GM23338 (cell line): ENCODE measurements at regions not wholly inside any gene's neighbourhood (a gene's known extent, or its start where the extent isn't known, plus 50 kb on each side); places are given as distances from the start of the nearest gene placed in this dataset.

ENCODE experiments used
- ATAC-seq: fragments of 200-7000 bp; cut with Tn5 transposase; 3 replicates; pipeline ENCODE4 v1.9.1; 2020
- DNase-seq: peaks from one replicate; pipeline ENCODE4 v3.0.0-alpha.2; 2015; ENCODE audit warnings: low spot score
- H2AFZ ChIP-seq: fragments of 200-600 bp; sonication (generic); 2 replicates; pipeline ENCODE4 v1.8.0; 2016; ENCODE audit warnings: antibody characterized with exemption, mild to moderate bottlenecking, moderate library complexity
- H3F3A ChIP-seq: fragments of 200-600 bp; sonication (generic); replicated peaks from 2 replicates; pipeline ENCODE4 v1.8.0; 2017; ENCODE audit warnings: antibody characterized with exemption, mixed run types, low read depth
- H3K27ac ChIP-seq: fragments of 200-600 bp; sonication (generic); 2 replicates; pipeline ENCODE4 v1.6.1; 2016; ENCODE audit warnings: low read depth
- H3K27me3 ChIP-seq: fragments of 200-600 bp; sonication (generic); 2 replicates; pipeline ENCODE4 v1.8.0; 2016; ENCODE audit warnings: mild to moderate bottlenecking, mixed run types, moderate library complexity; ENCODE audit not compliant: insufficient read depth
- H3K36me3 ChIP-seq: fragments of 200-600 bp; sonication (generic); 2 replicates; pipeline ENCODE4 v1.8.0; 2016; ENCODE audit warnings: mild to moderate bottlenecking; ENCODE audit not compliant: insufficient read depth
- H3K4me1 ChIP-seq: fragments of 200-600 bp; sonication (generic); 2 replicates; pipeline ENCODE4 v1.8.0; 2016; ENCODE audit warnings: mild to moderate bottlenecking, moderate library complexity; ENCODE audit not compliant: insufficient read depth
- H3K4me2 ChIP-seq: fragments of 200-600 bp; sonication (generic); 2 replicates; pipeline ENCODE4 v1.7.1; 2017; ENCODE audit warnings: mixed run types
- H3K4me3 ChIP-seq: fragments of 200-600 bp; sonication (generic); 2 replicates; pipeline ENCODE4 v1.6.1; 2016; ENCODE audit warnings: mixed run types
- H3K79me2 ChIP-seq: fragments of 200-600 bp; sonication (generic); replicated peaks from 2 replicates; pipeline ENCODE4 v1.8.0; 2017; ENCODE audit warnings: mild to moderate bottlenecking; ENCODE audit not compliant: insufficient read depth
- H3K9me2 ChIP-seq: fragments of 200-600 bp; sonication (generic); 2 replicates; pipeline ENCODE4 v1.8.0; 2017; ENCODE audit not compliant: insufficient read depth
- H4K20me1 ChIP-seq: fragments of 200-600 bp; sonication (generic); replicated peaks from 2 replicates; pipeline ENCODE4 v1.8.0; 2017; ENCODE audit warnings: mild to moderate bottlenecking; ENCODE audit not compliant: insufficient read depth
- H3K27ac Mint-ChIP-seq: 2 replicates; pipeline ENCODE4 v1.8.0; 2020; ENCODE audit warnings: inconsistent platforms, mild to moderate bottlenecking, moderate library complexity, mixed read lengths
- H3K27me3 Mint-ChIP-seq: 3 replicates; pipeline ENCODE4 v1.8.0; 2022; ENCODE audit warnings: low read depth, mild to moderate bottlenecking, moderate library complexity, mixed read lengths, inconsistent platforms; ENCODE audit not compliant: insufficient read depth, poor library complexity
- H3K36me3 Mint-ChIP-seq: 3 replicates; pipeline ENCODE4 v1.8.0; 2021; ENCODE audit warnings: low read depth, mild to moderate bottlenecking, inconsistent platforms, moderate library complexity, mixed read lengths
- H3K4me1 Mint-ChIP-seq: 3 replicates; pipeline ENCODE4 v1.8.0; 2020; ENCODE audit warnings: mild to moderate bottlenecking, inconsistent platforms, mixed read lengths
- H3K4me3 Mint-ChIP-seq: 3 replicates; pipeline ENCODE4 v1.8.0; 2021; ENCODE audit warnings: moderate library complexity, mild to moderate bottlenecking, inconsistent platforms, mixed read lengths
- H3K9me3 Mint-ChIP-seq: 3 replicates; pipeline ENCODE4 v1.8.0; 2020; ENCODE audit warnings: moderate library complexity, mild to moderate bottlenecking, inconsistent platforms, mixed read lengths
- CREB1 ChIP-seq: fragments of 250-450 bp; sonication (Bioruptor Pico); IDR thresholded peaks from 2 replicates; pipeline ENCODE4 v1.5.0; 2020; ENCODE audit warnings: low read depth, mild to moderate bottlenecking, moderate library complexity
- EZH2 ChIP-seq: fragments of 200-600 bp; sonication (generic); IDR thresholded peaks from one replicate; pipeline ENCODE4 v1.8.0; 2017; ENCODE audit warnings: antibody characterized with exemption, mild to moderate bottlenecking, low read depth; ENCODE audit not compliant: unreplicated experiment
- EZH2phosphoT487 ChIP-seq: fragments of 200-600 bp; sonication (generic); IDR thresholded peaks from one replicate; pipeline ENCODE4 v1.8.1; 2018; ENCODE audit warnings: antibody characterized with exemption; ENCODE audit not compliant: unreplicated experiment
- JUNB ChIP-seq: IDR thresholded peaks from one replicate; pipeline ENCODE4 v1.6.1; 2016; ENCODE audit warnings: antibody characterized with exemption; ENCODE audit not compliant: unreplicated experiment
- NANOG ChIP-seq: IDR thresholded peaks from 2 replicates; pipeline ENCODE4 v1.6.1; 2016; ENCODE audit warnings: antibody characterized with exemption, borderline replicate concordance
- REST ChIP-seq: IDR thresholded peaks from one replicate; pipeline ENCODE4 v1.6.1; 2018; ENCODE audit warnings: antibody characterized with exemption; ENCODE audit not compliant: unreplicated experiment
- STAT1 ChIP-seq: IDR thresholded peaks from one replicate; pipeline ENCODE4 v1.6.1; 2016; ENCODE audit warnings: antibody characterized with exemption; ENCODE audit not compliant: unreplicated experiment
- ZNF114 ChIP-seq: fragments of 250-450 bp; sonication (Bioruptor Pico); IDR thresholded peaks from 2 replicates; pipeline ENCODE4 v1.5.0; 2020; ENCODE audit warnings: mild to moderate bottlenecking, moderate library complexity
- ZNF331 ChIP-seq: fragments of 250-450 bp; sonication (Bioruptor Pico); IDR thresholded peaks from 2 replicates; pipeline ENCODE4 v1.5.0; 2020; ENCODE audit warnings: low read depth, mild to moderate bottlenecking, moderate library complexity
- TF ChIP-seq, protein P1 (sequence below), 2 experiments: fragments of 200-600 bp in 1 of 2; sonication (generic) in 1 of 2; conservative IDR thresholded peaks; 2 replicates each; pipeline versions ENCODE4 v1.5.1 to v1.6.1; 2016 to 2017; ENCODE audit warnings: antibody characterized with exemption in 2 of 2, low read depth in 2 of 2, mild to moderate bottlenecking in 2 of 2, moderate library complexity in 1 of 2
- TF ChIP-seq, protein P2 (sequence below): IDR thresholded peaks from 2 replicates; pipeline ENCODE4 v1.6.1; 2016; ENCODE audit warnings: antibody characterized with exemption

DNA sequence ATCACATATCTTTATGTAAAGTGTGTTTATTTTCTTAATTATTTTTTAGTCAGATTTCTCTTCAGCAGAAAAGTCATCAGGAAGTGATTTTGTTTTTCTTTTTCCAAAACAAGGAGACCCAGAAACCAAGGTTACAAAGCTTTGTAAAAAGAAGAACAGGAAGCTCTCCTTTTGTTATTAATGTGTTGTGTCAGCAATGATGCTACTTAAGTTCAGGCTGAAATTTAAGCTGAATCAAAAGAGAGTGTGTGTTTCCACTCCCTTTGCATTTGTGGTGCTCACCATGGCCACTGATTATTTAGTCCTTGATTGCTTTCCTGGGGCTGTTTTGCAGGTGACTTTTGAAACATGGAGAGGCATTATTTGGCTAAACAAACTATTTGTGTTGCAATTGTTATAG, 155.3 kb upstream of the ATP2B1 start:
- Histone ChIP-seq H4K20me1 (no peaks in the 10 kb centered on the region), H3K4me1 (peaks cover 10% of the 10 kb centered on the region), H3K4me2 (no peak overlapping the region), H3K79me2 (no peaks in the 10 kb centered on the region), H3K27ac (no peak overlapping the region), H3K4me3 (no peak overlapping the region), H3K27me3 (peaks cover 42% of the 10 kb centered on the region), H3F3A (no peaks in the 10 kb centered on the region), H3K9me2 (no peaks in the 10 kb centered on the region), H2AFZ (no peak overlapping the region), H3K36me3 (no peaks in the 10 kb centered on the region)
- Mint-ChIP-seq H3K4me1 (peaks cover 16% of the 10 kb centered on the region), H3K36me3 (no peaks in the 10 kb centered on the region), H3K4me3 (no peak overlapping the region), H3K27me3 (peaks cover 40% of the 10 kb centered on the region), H3K9me3 (no peaks in the 10 kb centered on the region; the same call in 2 of the 3 replicates), H3K27ac (no peak overlapping the region)
- ATAC-seq (peak; percentile 79), DNase-seq (peak; percentile 61)
- TF ChIP-seq EZH2 = no peak
- TF ChIP-seq NANOG = peak; percentile 80

GRCh38 chr12:89863493-89863938, 154.9 kb upstream of the ATP2B1 start:
- no peaks in the 10 kb centered on the region; the same call in 2 of the 3 replicates for H3K9me3 Mint-ChIP-seq
- DNase-seq = no peak
- Histone ChIP-seq H4K20me1 (no peaks in the 10 kb centered on the region), H3K27ac (no peak overlapping the region), H3K36me3 (no peaks in the 10 kb centered on the region), H3K9me2 (no peaks in the 10 kb centered on the region), H2AFZ (no peak overlapping the region), H3K79me2 (no peaks in the 10 kb centered on the region), H3K4me1 (peaks cover 10% of the 10 kb centered on the region), H3K4me2 (no peak overlapping the region), H3K4me3 (no peak overlapping the region), H3F3A (no peaks in the 10 kb centered on the region), H3K27me3 (peaks cover 42% of the 10 kb centered on the region)
- H3K4me1 Mint-ChIP-seq = peaks cover 16% of the 10 kb centered on the region
- H3K36me3 Mint-ChIP-seq = no peaks in the 10 kb centered on the region
- H3K4me3 Mint-ChIP-seq = no peak overlapping the region
- no peak overlapping the region for H3K27ac Mint-ChIP-seq
- no peak for ATAC-seq
- peaks cover 40% of the 10 kb centered on the region for H3K27me3 Mint-ChIP-seq
- no peak for TF ChIP-seq ZNF331 (CRISPR knock-in tag)
- TF ChIP-seq, protein P1, sequence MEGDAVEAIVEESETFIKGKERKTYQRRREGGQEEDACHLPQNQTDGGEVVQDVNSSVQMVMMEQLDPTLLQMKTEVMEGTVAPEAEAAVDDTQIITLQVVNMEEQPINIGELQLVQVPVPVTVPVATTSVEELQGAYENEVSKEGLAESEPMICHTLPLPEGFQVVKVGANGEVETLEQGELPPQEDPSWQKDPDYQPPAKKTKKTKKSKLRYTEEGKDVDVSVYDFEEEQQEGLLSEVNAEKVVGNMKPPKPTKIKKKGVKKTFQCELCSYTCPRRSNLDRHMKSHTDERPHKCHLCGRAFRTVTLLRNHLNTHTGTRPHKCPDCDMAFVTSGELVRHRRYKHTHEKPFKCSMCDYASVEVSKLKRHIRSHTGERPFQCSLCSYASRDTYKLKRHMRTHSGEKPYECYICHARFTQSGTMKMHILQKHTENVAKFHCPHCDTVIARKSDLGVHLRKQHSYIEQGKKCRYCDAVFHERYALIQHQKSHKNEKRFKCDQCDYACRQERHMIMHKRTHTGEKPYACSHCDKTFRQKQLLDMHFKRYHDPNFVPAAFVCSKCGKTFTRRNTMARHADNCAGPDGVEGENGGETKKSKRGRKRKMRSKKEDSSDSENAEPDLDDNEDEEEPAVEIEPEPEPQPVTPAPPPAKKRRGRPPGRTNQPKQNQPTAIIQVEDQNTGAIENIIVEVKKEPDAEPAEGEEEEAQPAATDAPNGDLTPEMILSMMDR (conservative IDR thresholded peaks at IDR 0.05; ENCODE audit: low read depth in 2 of 2) = no peak
- no peak for TF ChIP-seq REST
- TF ChIP-seq STAT1 = no peak
- no peak for TF ChIP-seq NANOG
- TF ChIP-seq EZH2phosphoT487 = no peak
- no peak for TF ChIP-seq EZH2
- no peak for TF ChIP-seq CREB1 (CRISPR knock-in tag)
- TF ChIP-seq ZNF114 (CRISPR knock-in tag) = no peak
- TF ChIP-seq JUNB = no peak
- TF ChIP-seq, protein P2, sequence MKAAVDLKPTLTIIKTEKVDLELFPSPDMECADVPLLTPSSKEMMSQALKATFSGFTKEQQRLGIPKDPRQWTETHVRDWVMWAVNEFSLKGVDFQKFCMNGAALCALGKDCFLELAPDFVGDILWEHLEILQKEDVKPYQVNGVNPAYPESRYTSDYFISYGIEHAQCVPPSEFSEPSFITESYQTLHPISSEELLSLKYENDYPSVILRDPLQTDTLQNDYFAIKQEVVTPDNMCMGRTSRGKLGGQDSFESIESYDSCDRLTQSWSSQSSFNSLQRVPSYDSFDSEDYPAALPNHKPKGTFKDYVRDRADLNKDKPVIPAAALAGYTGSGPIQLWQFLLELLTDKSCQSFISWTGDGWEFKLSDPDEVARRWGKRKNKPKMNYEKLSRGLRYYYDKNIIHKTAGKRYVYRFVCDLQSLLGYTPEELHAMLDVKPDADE = no peak
